ENCODE measurements at regions not wholly inside any gene's neighbourhood (a gene's known extent, or its start where the extent isn't known, plus 50 kb on each side); places are given as distances from the start of the nearest gene placed in this dataset.

DNA sequence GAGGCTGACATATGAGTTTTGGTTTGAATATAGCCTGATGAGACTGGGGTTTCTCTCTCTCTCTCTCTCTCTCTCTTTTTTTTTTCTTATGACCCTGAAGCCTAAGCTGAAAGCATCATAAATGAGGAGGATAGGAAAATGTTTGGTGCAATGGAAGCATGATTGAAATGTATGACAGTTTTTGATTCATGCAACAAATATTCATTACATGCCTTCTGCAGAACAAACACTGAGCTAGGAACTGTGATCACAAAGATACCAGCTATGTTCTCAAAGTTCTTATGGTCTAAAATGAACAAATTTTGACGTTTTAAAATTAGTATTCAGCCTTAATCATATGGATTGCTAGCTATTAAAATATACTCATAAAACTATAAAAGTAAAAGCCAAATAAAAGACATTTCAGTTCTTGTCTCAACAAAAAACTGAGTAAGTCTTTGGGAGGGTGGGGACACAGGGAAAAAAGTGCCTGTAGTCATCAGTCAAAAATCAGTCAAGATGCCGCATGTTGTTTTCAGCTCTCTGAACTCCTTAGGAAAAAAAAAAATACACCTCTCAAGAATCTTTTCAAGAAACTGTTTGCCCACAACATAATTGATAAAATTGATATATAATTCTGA lies 57.2 kb downstream of the NKX6-1 start:
- H3K36me3 ChIP-seq (ENCODE audit: insufficient read depth, low read length) = no peaks in the 10 kb centered on the region
- H3K4me3 ChIP-seq = no peak overlapping the region
- no peak for TF ChIP-seq FOXP2 (optimal IDR thresholded peaks at IDR 0.05; ENCODE audit: control extremely low read depth, extremely low read length, insufficient read depth)
- no peak for TF ChIP-seq EZH2 (IDR thresholded peaks at IDR 0.05)
- no peak for TF ChIP-seq POLR2AphosphoS5 (IDR thresholded peaks at IDR 0.05; ENCODE audit: borderline replicate concordance, low read depth, low read length)
- no peak for DNase-seq (ENCODE audit: low read depth, low spot score)
- no peak overlapping the region for H3K9ac ChIP-seq (ENCODE audit: insufficient read length)
- H3K27ac ChIP-seq = no peak overlapping the region
- H3K9me3 ChIP-seq (ENCODE audit: low read depth, low read length) = no peaks in the 10 kb centered on the region

GRCh38 chr4:84439996-84440395 lies 59.1 kb downstream of the NKX6-1 start:
- Histone ChIP-seq H3K4me3 (no peak overlapping the region), H3K9ac (ENCODE audit: insufficient read length) (no peak overlapping the region), H3K27ac (no peak overlapping the region), H3K9me3 (ENCODE audit: low read depth, low read length) (no peaks in the 10 kb centered on the region), H3K36me3 (ENCODE audit: insufficient read depth, low read length) (no peaks in the 10 kb centered on the region)
- no peak for DNase-seq (ENCODE audit: low read depth, low spot score)
- TF ChIP-seq POLR2AphosphoS5 (IDR thresholded peaks at IDR 0.05; ENCODE audit: borderline replicate concordance, low read depth, low read length) (no peak), EZH2 (IDR thresholded peaks at IDR 0.05) (no peak), FOXP2 (optimal IDR thresholded peaks at IDR 0.05; ENCODE audit: control extremely low read depth, extremely low read length, insufficient read depth) (no peak)

DNA sequence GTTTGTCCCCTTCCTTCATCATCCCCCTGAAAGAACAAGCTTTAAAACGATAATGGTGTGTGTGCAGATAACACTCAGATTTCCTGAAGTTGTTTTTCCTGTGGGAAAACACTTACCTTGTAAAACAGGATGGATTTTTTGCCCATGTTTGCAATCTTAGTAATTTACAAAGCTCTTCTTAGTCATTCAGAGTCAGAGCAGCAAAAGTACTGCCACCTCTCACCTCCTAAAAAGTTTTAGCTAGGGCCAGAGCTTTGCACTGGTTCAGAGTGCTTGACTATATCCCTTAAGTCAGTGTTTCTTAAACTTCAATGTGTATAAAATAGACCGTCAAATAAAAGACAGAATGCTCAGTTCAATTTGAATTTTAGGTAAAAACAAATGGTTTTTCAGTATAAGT lies 62.3 kb downstream of the NKX6-1 start:
- no peak overlapping the region for H3K9ac ChIP-seq (ENCODE audit: insufficient read length)
- no peaks in the 10 kb centered on the region for H3K9me3 ChIP-seq (ENCODE audit: low read depth, low read length)
- DNase-seq (ENCODE audit: low read depth, low spot score) = no peak
- H3K27ac ChIP-seq = no peak overlapping the region
- TF ChIP-seq POLR2AphosphoS5 (IDR thresholded peaks at IDR 0.05; ENCODE audit: borderline replicate concordance, low read depth, low read length) = no peak
- H3K4me3 ChIP-seq = no peak overlapping the region
- H3K36me3 ChIP-seq (ENCODE audit: insufficient read depth, low read length) = no peaks in the 10 kb centered on the region

DNA sequence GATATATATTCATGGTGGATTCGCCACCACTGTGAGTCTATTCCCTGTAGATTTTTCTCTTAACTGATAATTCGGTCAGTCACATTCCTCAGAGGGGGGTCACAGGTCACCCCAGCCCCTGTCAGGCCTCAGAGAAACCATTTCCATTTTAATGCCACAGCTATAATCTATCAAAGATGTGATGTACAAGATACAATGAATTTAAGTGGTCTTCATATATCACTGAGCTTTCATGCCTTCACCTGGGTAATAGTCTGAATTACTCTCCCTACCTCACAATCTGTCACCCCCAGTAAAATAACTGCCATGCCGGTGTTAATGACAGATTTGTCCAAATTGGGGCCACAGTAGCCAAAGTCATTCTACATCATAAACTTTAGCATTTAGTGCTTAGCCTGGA lies 64.7 kb downstream of the NKX6-1 start:
- TF ChIP-seq EZH2 (IDR thresholded peaks at IDR 0.05) (no peak), FOXP2 (optimal IDR thresholded peaks at IDR 0.05; ENCODE audit: control extremely low read depth, extremely low read length, insufficient read depth) (no peak), POLR2AphosphoS5 (IDR thresholded peaks at IDR 0.05; ENCODE audit: borderline replicate concordance, low read depth, low read length) (no peak)
- Histone ChIP-seq H3K9me3 (ENCODE audit: low read depth, low read length) (no peaks in the 10 kb centered on the region), H3K36me3 (ENCODE audit: insufficient read depth, low read length) (no peaks in the 10 kb centered on the region), H3K9ac (ENCODE audit: insufficient read length) (no peak overlapping the region), H3K27ac (no peak overlapping the region), H3K4me3 (no peak overlapping the region)
- no peak for DNase-seq (ENCODE audit: low read depth, low spot score)

DNA sequence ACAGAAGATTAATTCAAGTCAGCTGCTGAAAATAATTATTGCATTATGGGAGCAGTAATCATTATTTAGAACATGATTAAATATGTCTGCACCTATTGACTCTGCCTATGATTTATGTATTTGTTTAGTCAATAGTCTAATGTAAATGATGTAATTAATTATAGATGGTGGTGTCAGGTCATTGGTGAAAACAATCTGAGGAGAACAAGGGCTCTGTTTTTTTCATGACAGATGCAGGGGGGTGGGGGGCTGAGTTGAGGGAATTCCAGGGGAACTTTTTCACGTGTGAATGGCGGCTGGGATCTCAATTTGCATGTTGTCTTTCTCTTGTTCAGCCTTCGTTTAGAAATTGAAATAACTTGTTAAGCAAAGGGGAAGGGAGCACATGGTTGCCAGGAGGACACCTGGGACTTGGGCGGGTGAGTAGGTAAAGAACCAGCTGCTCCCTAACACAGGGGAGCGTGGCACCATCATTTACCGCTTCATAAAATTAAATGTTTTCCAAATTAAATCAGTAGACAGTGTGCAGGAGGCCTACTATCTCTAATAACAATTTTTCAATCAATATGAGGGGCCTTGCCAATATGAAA lies 65.4 kb downstream of the NKX6-1 start:
- Histone ChIP-seq H3K9me3 (ENCODE audit: low read depth, low read length) (no peaks in the 10 kb centered on the region), H3K27ac (no peak overlapping the region), H3K9ac (ENCODE audit: insufficient read length) (no peak overlapping the region), H3K36me3 (ENCODE audit: insufficient read depth, low read length) (no peaks in the 10 kb centered on the region), H3K4me3 (no peak overlapping the region)
- no peak for DNase-seq (ENCODE audit: low read depth, low spot score)
- no peak for TF ChIP-seq FOXP2 (optimal IDR thresholded peaks at IDR 0.05; ENCODE audit: control extremely low read depth, extremely low read length, insufficient read depth)
- no peak for TF ChIP-seq EZH2 (IDR thresholded peaks at IDR 0.05)
- no peak for TF ChIP-seq POLR2AphosphoS5 (IDR thresholded peaks at IDR 0.05; ENCODE audit: borderline replicate concordance, low read depth, low read length)

- H3K4me3 ChIP-seq = no peak overlapping the region
- TF ChIP-seq POLR2AphosphoS5 (IDR thresholded peaks at IDR 0.05; ENCODE audit: borderline replicate concordance, low read depth, low read length) = no peak
- TF ChIP-seq EZH2 (IDR thresholded peaks at IDR 0.05) = no peak
- TF ChIP-seq FOXP2 (optimal IDR thresholded peaks at IDR 0.05; ENCODE audit: control extremely low read depth, extremely low read length, insufficient read depth) = no peak
- no peaks in the 10 kb centered on the region for H3K36me3 ChIP-seq (ENCODE audit: insufficient read depth, low read length)
- H3K27ac ChIP-seq = no peak overlapping the region
- DNase-seq (ENCODE audit: low read depth, low spot score) = no peak
- no peak overlapping the region for H3K9ac ChIP-seq (ENCODE audit: insufficient read length)
- H3K9me3 ChIP-seq (ENCODE audit: low read depth, low read length) = no peaks in the 10 kb centered on the region
These were observed 66.4 kb downstream of the NKX6-1 start for GRCh38 chr4:84432713-84433112.

- Histone ChIP-seq H3K9ac (ENCODE audit: insufficient read length) (no peak overlapping the region), H3K36me3 (ENCODE audit: insufficient read depth, low read length) (no peaks in the 10 kb centered on the region), H3K27ac (no peak overlapping the region), H3K9me3 (ENCODE audit: low read depth, low read length) (no peaks in the 10 kb centered on the region), H3K4me3 (no peak overlapping the region)
- TF ChIP-seq FOXP2 (optimal IDR thresholded peaks at IDR 0.05; ENCODE audit: control extremely low read depth, extremely low read length, insufficient read depth) (no peak), EZH2 (IDR thresholded peaks at IDR 0.05) (no peak), POLR2AphosphoS5 (IDR thresholded peaks at IDR 0.05; ENCODE audit: borderline replicate concordance, low read depth, low read length) (no peak)
- no peak for DNase-seq (ENCODE audit: low read depth, low spot score)
These were observed 78.5 kb downstream of the NKX6-1 start for GRCh38 chr4:84420608-84421007.

DNA sequence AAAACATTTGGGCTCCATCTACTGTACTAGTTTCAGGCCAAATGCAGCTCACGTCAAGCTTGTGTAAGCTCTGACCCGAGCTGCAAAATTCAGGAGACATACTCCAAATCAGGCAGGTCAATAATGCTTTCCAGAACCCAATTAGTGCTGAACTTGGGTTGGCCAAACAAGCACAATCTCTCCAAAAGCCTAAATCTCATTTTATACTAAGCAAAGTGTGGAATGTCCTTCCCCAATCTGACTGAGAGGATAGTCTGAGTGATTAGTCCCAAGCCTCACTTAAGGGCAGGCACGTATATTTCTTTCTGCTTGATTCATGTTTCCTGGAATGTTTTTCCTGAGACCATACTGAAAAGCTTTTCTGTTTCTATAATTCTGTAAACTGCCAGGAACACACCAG lies 79.9 kb downstream of the NKX6-1 start:
- Histone ChIP-seq H3K36me3 (ENCODE audit: insufficient read depth, low read length) (no peaks in the 10 kb centered on the region), H3K9me3 (ENCODE audit: low read depth, low read length) (no peaks in the 10 kb centered on the region), H3K27ac (no peak overlapping the region), H3K4me3 (no peak overlapping the region), H3K9ac (ENCODE audit: insufficient read length) (no peak overlapping the region)
- TF ChIP-seq EZH2 (IDR thresholded peaks at IDR 0.05) (no peak), FOXP2 (optimal IDR thresholded peaks at IDR 0.05; ENCODE audit: control extremely low read depth, extremely low read length, insufficient read depth) (no peak), POLR2AphosphoS5 (IDR thresholded peaks at IDR 0.05; ENCODE audit: borderline replicate concordance, low read depth, low read length) (no peak)
- no peak for DNase-seq (ENCODE audit: low read depth, low spot score)
